ENCODE measurements at regions not wholly inside any gene's neighbourhood (a gene's known extent, or its start where the extent isn't known, plus 50 kb on each side); places are given as distances from the start of the nearest gene placed in this dataset.
"Not testable (repeated sequence)": the region's sequence is repeated elsewhere in the genome, so short reads cannot be mapped to it uniquely, and the experiment has no call there.

DNA sequence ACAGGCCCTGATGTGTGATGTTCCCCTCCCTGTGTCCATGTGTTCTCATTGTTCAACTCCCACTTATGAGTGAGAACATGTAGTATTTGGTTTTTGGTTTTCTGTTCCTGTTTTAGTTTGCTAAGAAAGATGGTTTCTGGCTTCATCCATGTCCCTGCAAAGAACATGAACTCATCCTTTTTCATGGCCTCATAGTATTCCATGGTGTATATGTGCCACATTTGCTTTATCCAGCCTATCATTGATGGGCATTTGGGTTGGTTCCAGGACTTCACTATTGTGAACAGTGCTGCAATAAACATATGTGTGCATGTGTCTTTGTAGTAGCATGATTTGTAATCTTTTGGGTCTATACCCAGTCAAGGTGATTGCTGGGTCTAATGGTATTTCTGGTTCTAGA lies 211.0 kb downstream of the RRAGB start:
- TF ChIP-seq TP53 (CRISPR knock-in tag; IDR thresholded peaks at IDR 0.05); JUN (CRISPR knock-in tag; IDR thresholded peaks at IDR 0.05); RELA (CRISPR knock-in tag; IDR thresholded peaks at IDR 0.05; ENCODE audit: borderline replicate concordance); ESRRA (CRISPR knock-in tag; IDR thresholded peaks at IDR 0.05; ENCODE audit: borderline replicate concordance); ZNF232 (CRISPR knock-in tag; IDR thresholded peaks at IDR 0.05); SP1 (CRISPR knock-in tag; conservative IDR thresholded peaks at IDR 0.05): not testable (repeated sequence)
- TF ChIP-seq, protein P1, sequence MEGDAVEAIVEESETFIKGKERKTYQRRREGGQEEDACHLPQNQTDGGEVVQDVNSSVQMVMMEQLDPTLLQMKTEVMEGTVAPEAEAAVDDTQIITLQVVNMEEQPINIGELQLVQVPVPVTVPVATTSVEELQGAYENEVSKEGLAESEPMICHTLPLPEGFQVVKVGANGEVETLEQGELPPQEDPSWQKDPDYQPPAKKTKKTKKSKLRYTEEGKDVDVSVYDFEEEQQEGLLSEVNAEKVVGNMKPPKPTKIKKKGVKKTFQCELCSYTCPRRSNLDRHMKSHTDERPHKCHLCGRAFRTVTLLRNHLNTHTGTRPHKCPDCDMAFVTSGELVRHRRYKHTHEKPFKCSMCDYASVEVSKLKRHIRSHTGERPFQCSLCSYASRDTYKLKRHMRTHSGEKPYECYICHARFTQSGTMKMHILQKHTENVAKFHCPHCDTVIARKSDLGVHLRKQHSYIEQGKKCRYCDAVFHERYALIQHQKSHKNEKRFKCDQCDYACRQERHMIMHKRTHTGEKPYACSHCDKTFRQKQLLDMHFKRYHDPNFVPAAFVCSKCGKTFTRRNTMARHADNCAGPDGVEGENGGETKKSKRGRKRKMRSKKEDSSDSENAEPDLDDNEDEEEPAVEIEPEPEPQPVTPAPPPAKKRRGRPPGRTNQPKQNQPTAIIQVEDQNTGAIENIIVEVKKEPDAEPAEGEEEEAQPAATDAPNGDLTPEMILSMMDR (IDR thresholded peaks at IDR 0.05) = not testable (repeated sequence)
- TF ChIP-seq, protein P2, sequence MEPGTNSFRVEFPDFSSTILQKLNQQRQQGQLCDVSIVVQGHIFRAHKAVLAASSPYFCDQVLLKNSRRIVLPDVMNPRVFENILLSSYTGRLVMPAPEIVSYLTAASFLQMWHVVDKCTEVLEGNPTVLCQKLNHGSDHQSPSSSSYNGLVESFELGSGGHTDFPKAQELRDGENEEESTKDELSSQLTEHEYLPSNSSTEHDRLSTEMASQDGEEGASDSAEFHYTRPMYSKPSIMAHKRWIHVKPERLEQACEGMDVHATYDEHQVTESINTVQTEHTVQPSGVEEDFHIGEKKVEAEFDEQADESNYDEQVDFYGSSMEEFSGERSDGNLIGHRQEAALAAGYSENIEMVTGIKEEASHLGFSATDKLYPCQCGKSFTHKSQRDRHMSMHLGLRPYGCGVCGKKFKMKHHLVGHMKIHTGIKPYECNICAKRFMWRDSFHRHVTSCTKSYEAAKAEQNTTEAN (CRISPR knock-in tag; IDR thresholded peaks at IDR 0.05) = not testable (repeated sequence)
- TF ChIP-seq, protein P3, sequence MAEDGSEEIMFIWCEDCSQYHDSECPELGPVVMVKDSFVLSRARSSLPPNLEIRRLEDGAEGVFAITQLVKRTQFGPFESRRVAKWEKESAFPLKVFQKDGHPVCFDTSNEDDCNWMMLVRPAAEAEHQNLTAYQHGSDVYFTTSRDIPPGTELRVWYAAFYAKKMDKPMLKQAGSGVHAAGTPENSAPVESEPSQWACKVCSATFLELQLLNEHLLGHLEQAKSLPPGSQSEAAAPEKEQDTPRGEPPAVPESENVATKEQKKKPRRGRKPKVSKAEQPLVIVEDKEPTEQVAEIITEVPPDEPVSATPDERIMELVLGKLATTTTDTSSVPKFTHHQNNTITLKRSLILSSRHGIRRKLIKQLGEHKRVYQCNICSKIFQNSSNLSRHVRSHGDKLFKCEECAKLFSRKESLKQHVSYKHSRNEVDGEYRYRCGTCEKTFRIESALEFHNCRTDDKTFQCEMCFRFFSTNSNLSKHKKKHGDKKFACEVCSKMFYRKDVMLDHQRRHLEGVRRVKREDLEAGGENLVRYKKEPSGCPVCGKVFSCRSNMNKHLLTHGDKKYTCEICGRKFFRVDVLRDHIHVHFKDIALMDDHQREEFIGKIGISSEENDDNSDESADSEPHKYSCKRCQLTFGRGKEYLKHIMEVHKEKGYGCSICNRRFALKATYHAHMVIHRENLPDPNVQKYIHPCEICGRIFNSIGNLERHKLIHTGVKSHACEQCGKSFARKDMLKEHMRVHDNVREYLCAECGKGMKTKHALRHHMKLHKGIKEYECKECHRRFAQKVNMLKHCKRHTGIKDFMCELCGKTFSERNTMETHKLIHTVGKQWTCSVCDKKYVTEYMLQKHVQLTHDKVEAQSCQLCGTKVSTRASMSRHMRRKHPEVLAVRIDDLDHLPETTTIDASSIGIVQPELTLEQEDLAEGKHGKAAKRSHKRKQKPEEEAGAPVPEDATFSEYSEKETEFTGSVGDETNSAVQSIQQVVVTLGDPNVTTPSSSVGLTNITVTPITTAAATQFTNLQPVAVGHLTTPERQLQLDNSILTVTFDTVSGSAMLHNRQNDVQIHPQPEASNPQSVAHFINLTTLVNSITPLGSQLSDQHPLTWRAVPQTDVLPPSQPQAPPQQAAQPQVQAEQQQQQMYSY (CRISPR knock-in tag; IDR thresholded peaks at IDR 0.05) = not testable (repeated sequence)
- TF ChIP-seq, protein P4, sequence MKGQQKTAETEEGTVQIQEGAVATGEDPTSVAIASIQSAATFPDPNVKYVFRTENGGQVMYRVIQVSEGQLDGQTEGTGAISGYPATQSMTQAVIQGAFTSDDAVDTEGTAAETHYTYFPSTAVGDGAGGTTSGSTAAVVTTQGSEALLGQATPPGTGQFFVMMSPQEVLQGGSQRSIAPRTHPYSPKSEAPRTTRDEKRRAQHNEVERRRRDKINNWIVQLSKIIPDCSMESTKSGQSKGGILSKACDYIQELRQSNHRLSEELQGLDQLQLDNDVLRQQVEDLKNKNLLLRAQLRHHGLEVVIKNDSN (CRISPR knock-in tag; IDR thresholded peaks at IDR 0.05) = not testable (repeated sequence)
- TF ChIP-seq, protein P5, sequence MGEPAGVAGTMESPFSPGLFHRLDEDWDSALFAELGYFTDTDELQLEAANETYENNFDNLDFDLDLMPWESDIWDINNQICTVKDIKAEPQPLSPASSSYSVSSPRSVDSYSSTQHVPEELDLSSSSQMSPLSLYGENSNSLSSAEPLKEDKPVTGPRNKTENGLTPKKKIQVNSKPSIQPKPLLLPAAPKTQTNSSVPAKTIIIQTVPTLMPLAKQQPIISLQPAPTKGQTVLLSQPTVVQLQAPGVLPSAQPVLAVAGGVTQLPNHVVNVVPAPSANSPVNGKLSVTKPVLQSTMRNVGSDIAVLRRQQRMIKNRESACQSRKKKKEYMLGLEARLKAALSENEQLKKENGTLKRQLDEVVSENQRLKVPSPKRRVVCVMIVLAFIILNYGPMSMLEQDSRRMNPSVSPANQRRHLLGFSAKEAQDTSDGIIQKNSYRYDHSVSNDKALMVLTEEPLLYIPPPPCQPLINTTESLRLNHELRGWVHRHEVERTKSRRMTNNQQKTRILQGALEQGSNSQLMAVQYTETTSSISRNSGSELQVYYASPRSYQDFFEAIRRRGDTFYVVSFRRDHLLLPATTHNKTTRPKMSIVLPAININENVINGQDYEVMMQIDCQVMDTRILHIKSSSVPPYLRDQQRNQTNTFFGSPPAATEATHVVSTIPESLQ (CRISPR knock-in tag; IDR thresholded peaks at IDR 0.05) = not testable (repeated sequence)
- TF ChIP-seq, protein P6, sequence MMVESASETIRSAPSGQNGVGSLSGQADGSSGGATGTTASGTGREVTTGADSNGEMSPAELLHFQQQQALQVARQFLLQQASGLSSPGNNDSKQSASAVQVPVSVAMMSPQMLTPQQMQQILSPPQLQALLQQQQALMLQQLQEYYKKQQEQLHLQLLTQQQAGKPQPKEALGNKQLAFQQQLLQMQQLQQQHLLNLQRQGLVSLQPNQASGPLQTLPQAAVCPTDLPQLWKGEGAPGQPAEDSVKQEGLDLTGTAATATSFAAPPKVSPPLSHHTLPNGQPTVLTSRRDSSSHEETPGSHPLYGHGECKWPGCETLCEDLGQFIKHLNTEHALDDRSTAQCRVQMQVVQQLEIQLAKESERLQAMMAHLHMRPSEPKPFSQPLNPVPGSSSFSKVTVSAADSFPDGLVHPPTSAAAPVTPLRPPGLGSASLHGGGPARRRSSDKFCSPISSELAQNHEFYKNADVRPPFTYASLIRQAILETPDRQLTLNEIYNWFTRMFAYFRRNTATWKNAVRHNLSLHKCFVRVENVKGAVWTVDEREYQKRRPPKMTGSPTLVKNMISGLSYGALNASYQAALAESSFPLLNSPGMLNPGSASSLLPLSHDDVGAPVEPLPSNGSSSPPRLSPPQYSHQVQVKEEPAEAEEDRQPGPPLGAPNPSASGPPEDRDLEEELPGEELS (CRISPR knock-in tag; IDR thresholded peaks at IDR 0.05) = not testable (repeated sequence)
